Epithelial cell of esophagus (primary cell): ENCODE measurements at regions not wholly inside any gene's neighbourhood (a gene's known extent, or its start where the extent isn't known, plus 50 kb on each side); places are given as distances from the start of the nearest gene placed in this dataset.

Experiments used
- DNase-seq: peaks from one replicate; pipeline ENCODE4 v3.0.0; 2010; ENCODE audit warnings: low read depth
- H3K4me3 ChIP-seq: 2 replicates; pipeline ENCODE4 v1.5.1; 2011; ENCODE audit warnings: mild to moderate bottlenecking, low read length, control low read depth
- CTCF ChIP-seq: IDR thresholded peaks from 2 replicates; pipeline ENCODE4 v1.5.1; 2011; ENCODE audit warnings: low read depth, mild to moderate bottlenecking, low read length, control low read depth, inconsistent platforms; ENCODE audit not compliant: insufficient read depth; ENCODE audit errors: missing control alignments

- H3K4me3 ChIP-seq: no peak overlapping the region
- DNase-seq: no peak
- no peak for TF ChIP-seq CTCF
Measured at GRCh38 chr11:77530879-77531278, 57.0 kb upstream of the PAK1 start.

GRCh38 chr11:77529685-77530084 is 55.8 kb upstream of the PAK1 start:
- DNase-seq: no peak
- TF ChIP-seq CTCF: no peak
- H3K4me3 ChIP-seq: no peak overlapping the region

GRCh38 chr11:77525455-77526091 is 51.7 kb upstream of the PAK1 start:
- DNase-seq: no peak
- TF ChIP-seq CTCF: no peak
- H3K4me3 ChIP-seq: no peak overlapping the region

GRCh38 chr11:77524539-77524938 is 50.6 kb upstream of the PAK1 start:
- peak; percentile 35 for TF ChIP-seq CTCF
- H3K4me3 ChIP-seq: no peak overlapping the region
- no peak for DNase-seq

GRCh38 chr11:77523712-77524111 is 49.8 kb upstream of the PAK1 start:
- no peak for TF ChIP-seq CTCF
- H3K4me3 ChIP-seq: no peak overlapping the region
- no peak for DNase-seq
